Ammon's horn (tissue), 1 donor: ENCODE measurements at regions not wholly inside any gene's neighbourhood (a gene's known extent, or its start where the extent isn't known, plus 50 kb on each side); places are given as distances from the start of the nearest gene placed in this dataset.
A peak's percentile ranks its signal among the peaks of the same experiment; 100 is the strongest.

Source experiments
- DNase-seq: peaks from one replicate; pipeline ENCODE4 v3.0.0-alpha.2; 2016; ENCODE audit warnings: low spot score

DNA sequence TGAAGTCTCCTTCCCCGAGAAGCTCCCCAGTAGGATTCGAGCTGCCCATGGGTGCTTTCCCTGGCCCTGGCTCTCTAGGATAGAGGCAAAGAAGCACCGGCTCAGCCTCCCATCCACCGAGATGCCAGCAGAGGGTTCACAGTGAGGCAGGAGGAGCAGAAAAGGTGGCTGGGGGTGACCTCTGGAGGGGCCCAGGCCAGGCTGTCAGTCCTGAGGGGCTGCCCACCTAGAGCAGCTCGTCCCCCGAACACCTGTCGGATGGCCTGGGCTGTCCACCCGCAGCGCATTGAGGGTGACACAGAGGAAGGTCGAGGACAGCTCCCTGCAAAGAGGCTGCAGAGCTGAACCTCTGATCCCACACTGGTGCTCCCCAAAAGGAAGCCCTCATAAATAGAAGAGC, 167.2 kb upstream of the PPP2R2D start:
- DNase-seq: no peak

DNA sequence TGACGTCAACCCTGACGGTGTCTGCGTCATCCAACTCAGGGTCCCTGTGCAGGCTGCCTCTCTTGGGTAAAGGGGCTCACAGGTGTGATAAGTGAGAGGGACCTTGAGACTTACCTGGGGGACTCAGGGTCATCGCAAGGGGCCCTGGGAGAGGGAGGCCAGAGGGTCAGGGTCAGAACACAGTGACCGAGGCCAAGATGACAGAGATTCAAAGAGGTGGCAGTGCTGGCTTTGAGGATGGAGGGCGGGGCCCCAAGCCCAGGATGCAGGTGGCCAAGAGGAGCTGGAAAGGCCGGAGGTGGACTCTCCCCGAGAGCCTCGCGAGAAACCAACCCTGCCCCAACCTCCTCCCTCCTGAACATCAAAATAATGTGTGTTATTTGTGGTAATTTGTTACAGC, 165.2 kb upstream of the PPP2R2D start:
- DNase-seq: no peak

DNA sequence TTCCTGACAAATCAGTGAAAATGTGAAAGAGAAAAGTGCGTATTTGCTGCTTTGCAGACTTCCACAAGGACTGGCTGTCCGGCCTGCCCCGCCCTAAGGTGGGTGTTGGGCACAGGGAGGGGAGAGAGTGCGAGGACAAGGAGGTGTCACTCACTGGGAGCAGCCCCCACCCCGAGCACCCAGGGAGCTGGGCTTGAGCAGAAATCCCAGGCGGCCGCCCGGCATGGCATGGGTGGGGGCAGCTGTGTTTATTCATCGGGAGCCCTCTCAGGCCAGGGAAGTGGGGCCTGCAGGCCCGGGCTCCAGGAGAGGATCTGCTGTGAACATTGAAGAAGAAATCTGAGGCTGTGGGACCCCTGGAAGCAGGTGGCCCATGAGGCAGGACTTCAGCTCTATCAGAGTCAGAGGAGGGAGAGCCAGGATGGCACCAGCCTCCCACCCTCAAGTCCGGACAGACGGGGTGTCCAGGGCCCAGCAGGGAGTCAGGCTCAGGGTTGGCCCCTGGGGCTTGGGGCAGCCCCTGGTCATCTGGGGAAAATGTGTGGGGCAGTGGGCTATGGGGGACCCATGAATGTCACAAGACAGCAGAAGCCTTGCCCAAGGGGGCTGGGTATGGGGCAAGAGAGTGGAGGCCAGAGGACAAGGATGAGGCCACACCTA, 164.4 kb upstream of the PPP2R2D start:
- DNase-seq: no peak

GRCh38 chr10:131737543-131738395, 163.0 kb upstream of the PPP2R2D start:
- DNase-seq: no peak

- no peak for DNase-seq
Observed at GRCh38 chr10:131738396-131738735, 162.4 kb upstream of the PPP2R2D start.

DNA sequence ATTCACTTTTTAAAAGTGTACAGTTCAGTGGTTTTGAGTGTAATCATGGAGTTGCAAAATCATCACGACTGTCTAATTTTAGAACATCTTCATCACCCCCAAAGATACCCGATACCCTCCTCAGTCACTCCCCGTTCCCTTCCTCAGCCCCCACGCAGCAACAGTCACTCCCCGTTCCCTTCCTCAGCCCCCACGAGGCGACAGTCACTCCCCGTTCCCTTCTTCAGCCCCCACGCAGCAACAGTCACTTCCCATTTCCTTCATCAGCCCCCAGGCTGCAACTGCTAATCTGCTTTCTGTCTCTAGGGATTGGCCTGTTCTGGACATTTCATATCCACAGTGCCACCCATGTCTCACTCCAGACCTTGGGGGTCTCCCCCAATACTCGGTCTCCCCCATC, 161.6 kb upstream of the PPP2R2D start:
- peak; percentile 31 for DNase-seq

DNA sequence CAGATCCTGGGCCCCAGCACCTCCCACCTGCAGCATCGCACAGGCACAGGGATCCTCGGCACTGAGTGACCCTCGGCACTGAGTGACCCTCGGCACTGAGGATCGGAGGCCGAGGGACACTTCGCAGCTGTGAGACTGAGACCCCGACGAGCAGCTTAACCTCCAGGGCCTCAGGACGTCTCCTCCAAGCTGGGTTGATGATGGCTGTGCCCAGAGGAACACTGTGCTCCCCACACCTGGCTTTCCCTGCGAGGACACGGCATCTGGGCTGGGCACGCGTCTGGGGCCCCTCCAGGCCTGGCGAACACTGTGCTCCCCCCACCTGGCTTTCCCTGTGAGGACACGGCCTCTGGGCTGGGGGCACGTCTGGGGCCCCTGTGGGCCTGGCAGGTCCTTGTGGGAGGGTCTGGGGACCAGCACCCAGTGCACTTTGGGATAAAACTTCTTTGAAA, 158.3 kb upstream of the PPP2R2D start:
- no peak for DNase-seq

- peak; percentile 34 for DNase-seq
Observed at GRCh38 chr10:131743190-131744151, 157.3 kb upstream of the PPP2R2D start.

DNA sequence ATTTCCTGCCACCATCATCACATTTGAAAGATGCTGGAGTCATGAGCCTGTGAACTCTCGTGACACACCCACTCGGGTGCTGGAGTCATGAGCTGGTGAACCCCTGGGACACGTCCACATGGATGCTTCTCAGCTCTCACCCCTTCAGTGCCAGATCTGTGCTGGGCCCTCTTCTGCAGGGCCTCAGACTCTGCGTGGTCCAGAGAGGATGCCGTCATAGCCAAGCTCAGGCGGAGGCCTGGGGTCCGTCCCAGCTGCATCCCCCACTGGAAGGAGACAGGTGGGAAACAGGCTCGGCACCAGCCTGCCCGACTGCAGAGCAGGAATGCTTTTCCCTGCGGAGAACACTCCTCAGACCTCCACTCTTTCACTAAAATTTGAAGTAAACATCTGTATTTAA, 156.5 kb upstream of the PPP2R2D start:
- DNase-seq: no peak

DNA sequence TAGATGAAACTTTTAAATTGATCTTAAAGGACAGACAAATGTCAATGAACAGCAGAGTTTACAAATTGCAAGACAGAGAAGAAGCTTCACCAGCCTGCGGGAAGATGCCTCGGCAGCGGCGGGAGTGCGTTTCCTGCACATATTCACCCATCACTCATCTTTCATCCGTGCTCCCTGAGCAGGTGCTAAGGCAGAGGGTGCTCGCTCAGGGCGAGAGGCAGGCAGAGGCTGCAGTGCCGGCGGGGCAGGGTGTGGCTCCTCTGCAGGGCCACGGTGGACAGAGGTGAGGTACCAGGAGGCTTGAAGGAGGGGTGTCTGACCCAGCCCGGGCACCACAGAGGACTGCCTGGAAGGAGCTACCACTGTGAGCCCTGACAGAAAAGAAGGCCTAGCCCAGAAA, 155.2 kb upstream of the PPP2R2D start:
- DNase-seq: no peak

- DNase-seq: no peak
Observed at GRCh38 chr10:131746241-131746711, 154.5 kb upstream of the PPP2R2D start.

GRCh38 chr10:131746785-131747184, 154.0 kb upstream of the PPP2R2D start:
- DNase-seq: no peak

DNA sequence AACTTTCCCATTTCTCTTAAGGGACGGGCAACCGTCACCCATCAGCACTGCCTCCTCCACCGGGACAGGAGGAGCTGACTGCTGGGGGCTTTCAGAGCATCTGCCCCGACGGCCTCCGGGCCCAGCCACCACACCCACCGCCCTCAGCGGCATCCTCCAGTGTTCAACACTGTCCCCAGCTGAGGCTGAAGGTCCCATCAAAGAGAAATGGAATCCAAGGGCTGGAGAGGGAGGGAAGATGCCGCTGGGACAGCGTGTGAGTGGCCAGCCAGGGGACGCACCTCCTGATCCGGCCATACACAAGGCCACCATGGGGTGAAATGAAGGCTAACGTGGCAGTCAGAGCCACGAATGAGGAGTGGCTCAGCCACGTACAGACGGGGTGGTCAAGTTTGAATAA, 153.6 kb upstream of the PPP2R2D start:
- DNase-seq: no peak

GRCh38 chr10:131747791-131748190, 153.0 kb upstream of the PPP2R2D start:
- no peak for DNase-seq

DNA sequence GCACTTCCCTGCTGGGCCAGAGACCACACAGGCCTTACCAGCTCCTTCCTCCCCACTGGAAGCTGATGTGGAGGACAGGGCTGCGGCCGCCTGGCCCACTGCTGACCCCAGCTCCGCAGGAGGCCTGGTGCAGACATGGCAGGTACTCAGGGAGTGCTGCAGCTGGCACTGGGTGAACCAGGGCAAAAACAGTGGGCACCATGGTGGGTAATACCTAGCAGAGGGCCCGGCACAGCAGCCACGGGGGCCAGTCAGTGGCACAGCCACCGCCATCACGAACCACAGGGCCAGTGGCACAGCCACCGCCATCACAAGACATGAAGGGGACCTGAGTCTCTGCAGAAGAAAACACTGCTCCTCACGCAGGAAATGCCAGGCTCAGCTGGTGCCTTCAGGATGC, 152.6 kb upstream of the PPP2R2D start:
- DNase-seq: no peak

DNA sequence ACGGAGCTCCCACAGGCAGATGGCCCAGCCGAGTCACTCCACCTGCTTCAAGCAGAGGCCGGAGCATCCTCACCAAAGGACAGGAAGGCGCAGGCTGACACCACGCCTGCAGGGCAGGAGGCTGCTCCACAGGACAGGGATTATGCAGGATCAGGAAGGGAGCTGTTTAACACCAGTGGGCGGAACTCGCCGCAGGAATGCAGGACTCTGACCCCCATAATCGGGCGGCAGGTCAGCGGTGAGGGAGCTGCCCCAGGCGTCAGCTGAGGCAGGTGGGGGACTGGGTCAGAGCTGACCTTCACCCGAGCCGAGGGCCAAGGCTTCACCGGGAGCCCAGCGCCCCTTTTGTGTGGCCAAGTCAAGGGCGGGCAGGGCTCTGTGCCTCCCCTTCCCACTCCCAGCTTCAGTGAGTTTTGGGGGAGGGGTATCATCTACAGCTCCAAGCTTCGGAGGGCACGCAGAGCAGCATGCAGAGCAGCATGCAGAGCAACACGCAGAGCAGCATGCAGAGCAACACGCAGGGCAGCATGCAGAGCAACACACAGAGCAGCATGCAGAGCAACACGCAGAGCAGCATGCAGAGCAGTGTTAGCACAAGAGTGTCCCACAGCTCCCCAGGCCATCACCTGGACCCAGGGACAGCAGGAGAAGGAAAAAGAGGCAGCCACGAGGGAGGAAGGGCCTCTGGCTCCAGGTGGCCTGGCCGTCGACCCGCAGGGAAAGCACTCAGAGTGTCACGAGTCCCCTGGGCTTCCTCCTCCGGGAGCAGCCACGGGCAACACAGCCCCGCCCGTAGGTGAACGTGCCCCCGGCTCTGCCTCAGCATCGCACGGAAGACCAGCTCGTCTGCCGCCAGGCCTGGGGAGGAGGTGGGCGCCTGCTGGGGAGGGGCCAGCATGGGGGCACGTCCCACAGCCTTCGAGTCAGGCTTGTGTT, 151.7 kb upstream of the PPP2R2D start:
- DNase-seq: no peak

DNA sequence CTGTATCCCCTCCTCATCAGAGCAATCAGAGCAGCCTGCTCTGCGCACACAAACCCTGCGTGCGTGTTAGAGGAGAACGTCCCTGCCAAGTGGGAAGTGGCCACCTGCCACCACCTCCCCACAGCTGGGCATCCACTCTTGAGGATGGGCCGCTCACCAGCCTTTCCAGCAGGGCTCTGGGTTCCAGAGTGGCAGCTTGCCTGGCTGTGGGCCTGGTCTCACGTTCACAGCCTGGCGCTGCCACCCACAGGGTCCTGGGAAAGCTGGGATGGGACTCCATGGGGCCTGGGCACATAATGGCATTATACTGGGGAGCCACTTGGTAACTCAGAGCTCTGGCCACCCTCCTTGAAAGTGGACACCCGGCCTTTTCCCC, 151.1 kb upstream of the PPP2R2D start:
- DNase-seq: no peak

DNA sequence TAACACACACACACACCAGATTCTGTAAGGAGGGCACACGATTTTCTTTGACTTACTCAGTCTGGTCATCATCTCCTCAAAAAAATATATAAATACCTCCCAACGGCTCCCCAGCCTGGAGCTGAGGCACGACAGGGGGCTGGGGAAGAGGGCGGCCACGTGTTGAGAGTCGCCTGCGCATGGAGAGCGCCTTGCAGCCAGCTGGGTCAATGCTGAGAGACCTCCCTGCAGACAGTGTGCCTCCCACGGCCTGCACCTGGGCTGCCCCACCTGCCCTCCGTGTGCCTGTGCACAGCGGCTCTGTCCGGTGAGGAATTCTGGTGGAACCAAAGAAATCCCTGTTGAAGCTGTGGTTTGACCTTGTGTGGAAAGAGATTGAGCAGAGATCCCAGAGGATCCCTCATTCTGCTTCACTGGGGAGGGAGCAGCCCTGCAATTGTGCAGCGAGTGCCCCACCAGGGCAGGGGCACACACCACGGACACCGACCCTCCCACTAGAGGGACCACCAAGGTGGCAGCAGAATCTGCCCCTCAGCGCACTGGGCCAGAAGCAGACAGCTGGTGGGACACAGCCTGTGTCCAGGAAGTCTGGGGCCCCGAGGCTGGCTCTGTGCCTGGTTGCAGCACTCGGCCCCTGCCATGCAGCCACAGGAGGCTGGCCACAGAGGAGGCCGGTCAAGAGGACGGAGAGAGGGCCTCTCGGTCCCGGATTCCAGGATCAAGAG, 150.5 kb upstream of the PPP2R2D start:
- no peak for DNase-seq

- DNase-seq: no peak
Observed at GRCh38 chr10:131750973-131751826, 149.6 kb upstream of the PPP2R2D start.
